ENCODE measurements at regions not wholly inside any gene's neighbourhood (a gene's known extent, or its start where the extent isn't known, plus 50 kb on each side); places are given as distances from the start of the nearest gene placed in this dataset.

DNA sequence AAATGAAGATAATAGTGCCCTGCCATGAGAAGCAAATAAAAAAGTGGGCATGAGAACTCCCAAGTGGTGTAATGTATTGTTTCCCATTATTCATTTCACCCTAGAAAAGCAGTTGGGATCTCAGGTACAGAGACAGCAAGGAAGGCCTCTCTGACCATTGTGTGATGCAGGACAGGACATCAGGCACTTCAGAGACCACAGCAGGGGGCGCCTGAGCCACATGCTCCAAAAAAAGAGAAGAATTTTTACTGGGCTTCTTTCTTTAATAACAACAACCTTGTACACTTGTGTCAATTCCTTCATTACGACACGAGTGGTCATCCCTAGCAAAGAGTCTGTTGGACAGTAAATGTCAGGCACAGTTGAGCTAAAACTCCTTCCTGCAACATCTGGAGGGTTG lies 533.3 kb downstream of the OMA1 start:
- DNase-seq (ENCODE audit: extremely low read depth in 1 of 2, low read depth in 1 of 2) = no peak

DNA sequence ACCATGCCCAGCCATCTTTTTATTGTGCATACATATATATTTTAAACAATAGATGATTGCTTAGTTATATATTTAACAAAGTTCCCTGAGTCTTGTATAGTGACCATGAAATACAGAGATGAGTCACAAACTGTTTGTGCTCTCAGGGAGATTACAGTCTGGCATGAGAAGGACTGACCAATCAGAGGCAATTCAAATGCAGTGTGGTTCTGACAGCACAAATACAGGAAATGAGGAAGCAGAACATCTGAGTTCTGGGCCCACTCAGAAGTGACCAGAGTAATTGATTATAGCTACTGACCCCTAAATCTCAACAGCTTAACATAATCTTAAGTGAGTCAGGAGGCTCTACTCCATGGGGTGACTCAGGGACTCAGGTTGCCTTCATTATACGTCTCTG lies 534.5 kb downstream of the OMA1 start:
- DNase-seq (ENCODE audit: extremely low read depth in 1 of 2, low read depth in 1 of 2) = no peak

DNA sequence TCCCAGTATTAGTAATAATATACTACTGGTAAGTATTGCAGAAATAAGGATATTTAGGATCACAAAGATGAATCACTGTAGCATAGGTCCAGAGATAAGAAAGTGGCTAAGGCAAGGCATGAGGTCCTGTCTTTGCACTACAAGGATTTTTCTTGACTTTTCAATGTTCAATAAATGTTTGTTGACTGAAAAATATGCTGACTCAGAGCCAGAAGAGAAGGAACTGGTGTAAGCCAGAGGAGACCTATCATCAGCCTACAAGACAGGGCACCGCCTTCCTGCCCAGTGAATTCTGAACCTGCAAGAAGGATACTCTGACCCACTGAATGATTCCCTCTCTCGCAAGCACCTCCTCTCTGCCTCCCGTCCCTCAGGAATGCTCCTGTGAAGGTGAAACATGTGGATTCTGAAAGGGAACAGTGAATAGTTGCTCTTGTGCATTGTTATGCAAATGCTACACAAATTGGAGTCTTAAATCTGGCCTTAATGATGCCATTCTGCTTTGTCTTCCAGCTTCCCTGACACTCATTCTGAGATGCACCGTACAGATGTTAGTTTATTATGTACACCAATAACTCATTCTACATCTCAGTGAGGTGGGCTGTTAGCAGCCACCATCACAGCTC lies 540.0 kb downstream of the OMA1 start:
- no peak for DNase-seq (ENCODE audit: extremely low read depth in 1 of 2, low read depth in 1 of 2)

DNA sequence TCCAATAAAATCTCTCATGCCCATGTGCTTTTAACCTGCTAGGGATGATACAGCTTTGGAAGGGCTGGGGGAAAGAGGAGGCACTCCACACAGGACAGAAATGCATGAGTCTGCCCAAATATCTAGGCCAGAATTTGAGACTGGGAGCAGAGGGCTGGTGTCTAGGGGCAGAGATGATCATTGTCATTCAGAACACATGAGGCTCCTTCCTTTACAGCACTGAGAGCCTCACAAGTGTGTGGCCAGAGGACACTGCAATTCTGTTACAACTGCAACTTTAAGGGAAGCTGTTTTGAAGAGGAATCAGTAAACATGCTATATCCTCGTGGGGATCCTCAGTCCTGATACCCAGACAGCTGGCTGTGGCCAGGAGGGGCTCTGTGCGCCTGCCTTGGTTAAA lies 541.3 kb downstream of the OMA1 start:
- DNase-seq (ENCODE audit: extremely low read depth in 1 of 2, low read depth in 1 of 2) = no peak

DNA sequence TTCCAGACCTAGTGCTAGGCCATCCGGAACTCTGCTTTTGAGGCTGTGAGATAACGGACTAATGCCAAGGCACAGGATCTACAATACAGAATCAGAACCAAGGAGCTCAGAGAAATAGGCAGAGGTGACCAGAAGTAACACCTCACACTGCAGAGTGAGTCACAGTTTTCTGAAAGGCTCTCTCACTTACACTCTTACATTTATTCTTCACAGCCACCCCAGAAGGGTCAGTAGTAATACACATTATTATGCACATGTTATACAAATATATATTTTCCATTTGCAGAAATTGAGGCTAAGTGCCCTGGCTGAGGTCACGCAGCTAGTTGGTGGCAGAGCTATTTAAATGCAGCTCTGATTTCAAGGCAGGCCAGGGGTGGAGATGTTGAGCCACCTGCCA lies 542.5 kb downstream of the OMA1 start:
- no peak for DNase-seq (ENCODE audit: extremely low read depth in 1 of 2, low read depth in 1 of 2)

DNA sequence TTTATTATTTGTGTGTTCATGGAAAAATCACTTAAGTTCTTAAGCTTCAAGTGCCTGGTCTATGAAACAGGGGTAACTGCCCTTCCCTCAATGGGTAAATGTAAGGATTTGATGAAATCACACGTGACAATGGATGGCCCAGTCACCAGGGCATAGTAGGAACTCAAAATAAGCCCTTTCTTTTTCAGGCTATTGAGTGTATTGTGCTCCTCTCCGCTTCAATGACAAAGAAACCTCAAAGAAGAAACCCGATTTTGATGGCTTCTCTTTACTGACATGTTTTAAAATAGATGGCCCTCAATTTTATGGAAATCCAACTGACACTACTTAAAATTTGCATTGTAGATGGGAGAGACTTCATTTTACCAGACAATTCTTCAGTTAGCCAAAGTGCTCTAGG lies 543.5 kb downstream of the OMA1 start:
- DNase-seq (ENCODE audit: extremely low read depth in 1 of 2, low read depth in 1 of 2) = no peak

DNA sequence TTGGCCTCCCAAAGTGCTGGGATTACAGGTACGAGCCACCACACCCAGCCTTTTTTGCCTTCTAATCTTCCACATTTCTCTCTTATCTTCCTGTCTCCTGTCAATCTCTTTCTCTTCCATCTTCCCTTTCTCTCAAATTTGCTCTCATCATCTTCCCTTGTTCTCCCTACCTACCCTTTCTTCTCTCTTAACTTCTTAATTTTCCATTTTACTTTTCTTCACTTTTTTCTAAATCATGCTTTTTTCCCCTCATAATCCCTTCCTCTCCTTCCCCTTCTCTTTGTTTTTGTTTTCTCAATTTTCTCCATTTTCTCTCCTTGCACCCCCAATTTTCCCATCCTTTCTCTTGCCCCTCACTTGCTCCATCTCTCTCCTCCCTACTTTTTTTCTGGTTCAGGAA lies 545.7 kb downstream of the OMA1 start:
- DNase-seq (ENCODE audit: extremely low read depth in 1 of 2, low read depth in 1 of 2) = no peak

DNA sequence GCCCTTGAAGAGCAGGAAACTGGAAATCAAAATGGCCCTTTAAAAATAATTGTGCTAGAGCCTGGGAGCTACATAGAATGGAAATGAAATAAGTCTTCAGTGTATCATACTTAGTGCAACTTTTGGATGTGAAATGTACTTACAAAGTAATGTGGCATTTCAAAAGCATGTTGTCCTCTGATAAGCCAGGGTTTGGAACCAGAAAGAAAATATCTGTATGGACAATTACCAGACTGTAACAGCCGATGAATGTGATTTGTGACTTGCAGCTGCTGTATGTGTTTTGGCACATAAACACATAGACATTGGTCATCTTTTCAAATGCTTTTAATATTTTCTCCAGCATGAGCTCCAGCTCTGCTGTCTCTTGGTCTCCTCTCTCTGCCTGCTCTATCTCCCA lies 546.4 kb downstream of the OMA1 start:
- no peak for DNase-seq (ENCODE audit: extremely low read depth in 1 of 2, low read depth in 1 of 2)

DNA sequence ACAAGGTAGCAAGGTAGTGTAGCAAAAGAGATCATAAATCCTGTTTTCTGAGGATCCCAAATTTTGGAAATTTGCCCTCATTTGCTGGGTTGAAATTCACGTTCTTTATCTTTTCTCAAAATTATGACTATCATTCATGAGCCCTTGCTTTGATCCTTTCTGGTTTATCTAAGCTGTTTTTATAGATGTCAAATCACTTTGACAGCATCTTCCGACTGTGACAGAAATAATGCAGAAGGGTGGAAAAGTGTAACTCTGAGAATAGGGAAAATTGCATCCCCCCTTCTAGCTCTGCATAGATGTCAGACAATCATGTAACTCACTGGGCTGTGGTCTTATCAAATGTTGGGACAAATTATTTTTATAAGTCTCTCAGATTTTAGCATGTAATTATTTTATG lies 550.1 kb downstream of the OMA1 start:
- DNase-seq (ENCODE audit: extremely low read depth in 1 of 2, low read depth in 1 of 2) = no peak

DNA sequence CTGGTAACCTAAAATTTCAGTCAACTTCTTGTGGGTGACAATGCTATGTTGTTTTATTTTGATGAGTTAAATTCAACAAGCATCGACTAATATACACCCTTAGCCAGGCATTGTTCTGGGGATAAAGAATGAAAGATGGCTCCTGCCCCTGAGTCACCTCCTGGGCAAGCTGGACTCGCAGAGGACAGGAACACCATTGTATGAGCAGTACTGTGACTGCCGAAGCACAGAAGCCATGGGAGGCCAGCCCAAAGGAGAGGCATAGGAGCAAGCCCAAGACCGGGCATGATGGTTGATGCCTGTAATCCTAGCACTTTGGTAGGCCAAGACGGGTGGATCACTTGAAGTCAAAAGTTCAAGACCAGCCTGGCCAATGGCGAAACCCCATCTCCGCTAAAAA lies 555.2 kb downstream of the OMA1 start:
- DNase-seq (ENCODE audit: extremely low read depth in 1 of 2, low read depth in 1 of 2) = no peak

DNA sequence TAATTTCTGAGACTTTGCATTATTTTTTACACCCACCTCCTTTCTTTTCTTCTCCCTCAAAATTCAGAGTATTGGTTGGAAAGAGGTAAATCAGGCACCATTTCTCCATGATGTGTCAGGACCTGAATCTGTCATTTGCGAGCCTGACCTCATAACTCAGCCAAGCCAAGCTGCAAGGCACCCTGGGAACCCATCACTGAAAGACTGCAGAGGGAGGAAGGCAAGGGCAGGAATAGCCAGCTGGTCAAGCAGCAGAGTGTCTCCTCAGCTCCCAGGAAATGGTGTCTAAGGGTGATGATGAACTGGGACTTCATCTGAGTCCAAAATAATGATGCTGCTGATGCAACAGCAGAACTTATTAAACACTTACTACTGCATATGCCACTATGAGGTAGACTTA lies 556.6 kb downstream of the OMA1 start:
- no peak for DNase-seq (ENCODE audit: extremely low read depth in 1 of 2, low read depth in 1 of 2)

DNA sequence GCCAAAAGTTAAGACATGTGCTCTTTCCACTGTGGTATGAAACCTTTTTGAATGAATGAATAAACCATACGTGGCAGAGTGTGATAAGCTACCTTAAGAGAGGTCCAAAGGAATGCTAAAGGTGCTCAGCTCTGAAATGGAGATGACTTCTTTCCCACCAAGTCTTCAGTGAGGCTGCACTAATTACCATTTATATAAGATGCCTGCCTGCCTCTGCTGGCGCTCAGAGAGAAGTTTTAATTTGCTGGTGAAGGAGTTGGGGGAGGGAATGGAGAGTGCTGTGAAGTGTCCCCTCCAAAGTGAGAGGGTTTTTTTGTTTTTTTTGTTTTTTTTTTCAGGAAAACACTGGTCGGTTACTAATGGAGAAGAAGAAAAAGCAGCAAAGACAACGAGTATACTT lies 559.0 kb downstream of the OMA1 start:
- DNase-seq (ENCODE audit: extremely low read depth in 1 of 2, low read depth in 1 of 2) = no peak

DNA sequence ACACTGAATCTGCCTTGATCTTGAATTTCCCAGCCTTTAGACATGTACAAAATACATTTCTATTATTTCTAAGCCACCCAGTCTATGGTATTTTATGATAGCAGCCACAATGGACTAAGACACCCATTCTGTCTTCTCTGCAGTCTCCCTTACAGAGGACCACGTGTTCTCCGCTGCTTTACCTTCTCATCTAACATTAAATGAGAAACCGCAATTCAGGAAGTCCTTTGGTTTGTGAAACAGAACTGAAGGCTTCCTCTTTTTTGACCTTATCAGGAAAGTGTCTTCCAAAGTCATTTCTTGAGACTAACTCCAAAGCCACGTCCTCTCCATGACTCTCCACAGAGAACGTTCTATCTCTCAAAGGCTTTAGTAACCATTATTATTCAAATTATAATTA lies 560.1 kb downstream of the OMA1 start:
- DNase-seq (ENCODE audit: extremely low read depth in 1 of 2, low read depth in 1 of 2) = no peak

DNA sequence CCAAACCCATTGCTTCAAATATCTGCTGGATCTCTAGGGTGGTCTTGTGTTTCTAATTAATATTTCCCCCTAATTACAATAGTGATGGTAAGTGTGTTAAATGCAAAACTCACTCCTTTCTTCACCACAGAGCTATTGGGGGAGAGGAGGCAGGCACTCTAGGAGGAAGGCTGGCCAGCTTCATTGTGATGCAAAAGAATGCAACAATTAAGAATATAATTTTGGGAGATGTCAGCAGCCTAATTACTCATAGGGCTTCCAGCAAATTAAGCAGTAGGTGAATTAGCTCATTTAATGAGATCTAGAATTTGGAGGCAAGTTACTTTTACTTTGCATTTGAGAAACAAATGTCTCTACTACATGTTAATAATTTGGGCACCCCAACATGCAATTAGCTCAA lies 560.4 kb upstream of the DAB1 start:
- DNase-seq (ENCODE audit: extremely low read depth in 1 of 2, low read depth in 1 of 2) = no peak

DNA sequence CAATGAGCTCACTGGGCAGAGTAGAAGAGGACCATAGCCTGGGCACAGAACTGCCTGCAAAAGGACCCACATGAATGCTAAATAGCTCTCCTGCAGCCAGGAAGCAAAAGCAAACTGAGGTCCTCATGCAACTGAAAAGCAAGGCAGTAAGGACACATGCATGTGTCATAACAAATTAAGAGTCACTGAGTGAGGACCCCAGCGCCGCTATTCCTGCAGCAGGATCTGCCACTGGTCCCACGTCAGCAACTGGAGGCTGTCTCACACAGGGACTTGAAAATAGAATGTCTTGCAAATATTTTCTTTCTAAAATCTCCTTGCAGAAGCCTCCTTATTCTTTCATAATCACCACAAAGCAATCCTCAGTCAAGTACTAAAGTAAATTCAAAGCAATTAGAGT lies 559.6 kb upstream of the DAB1 start:
- DNase-seq (ENCODE audit: extremely low read depth in 1 of 2, low read depth in 1 of 2) = no peak

DNA sequence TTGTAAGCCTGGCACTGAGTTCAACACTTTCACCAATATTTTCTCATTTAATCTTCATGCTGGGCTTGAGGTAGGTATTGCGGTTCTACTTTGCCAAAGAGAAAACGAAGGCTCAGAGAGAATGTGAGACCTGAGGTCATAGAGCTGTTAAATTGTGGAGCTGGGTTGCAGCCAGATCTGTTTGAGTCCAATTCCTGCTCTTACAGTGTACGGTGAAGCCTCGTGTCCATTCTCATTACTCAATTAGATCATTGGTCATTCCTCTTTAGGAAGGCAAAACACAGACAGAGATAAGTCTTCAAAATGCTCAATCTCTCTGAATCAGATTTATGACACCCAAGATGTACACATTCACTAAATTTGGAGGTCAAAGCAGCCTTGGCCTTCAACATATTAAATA lies 559.0 kb upstream of the DAB1 start:
- DNase-seq (ENCODE audit: extremely low read depth in 1 of 2, low read depth in 1 of 2) = no peak

DNA sequence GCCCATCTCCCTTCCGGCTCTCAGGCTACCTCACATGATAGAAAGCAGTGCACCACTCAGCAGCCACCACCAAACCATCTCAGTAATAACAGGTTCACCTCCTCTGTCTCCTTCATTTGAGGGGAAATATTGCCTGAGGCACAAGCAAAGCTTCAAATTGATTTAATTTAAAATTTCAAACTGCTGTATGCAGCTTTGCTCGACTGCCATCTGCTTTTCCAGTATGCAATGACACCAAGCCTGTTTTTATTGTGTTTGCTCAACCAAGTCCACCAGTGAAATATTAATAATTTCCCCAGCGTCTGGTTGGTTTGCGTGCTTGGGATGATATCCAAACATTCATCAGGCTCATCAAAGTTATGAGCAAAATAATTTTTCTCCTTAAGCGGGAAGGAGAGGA lies 552.4 kb upstream of the DAB1 start:
- no peak for DNase-seq (ENCODE audit: extremely low read depth in 1 of 2, low read depth in 1 of 2)

DNA sequence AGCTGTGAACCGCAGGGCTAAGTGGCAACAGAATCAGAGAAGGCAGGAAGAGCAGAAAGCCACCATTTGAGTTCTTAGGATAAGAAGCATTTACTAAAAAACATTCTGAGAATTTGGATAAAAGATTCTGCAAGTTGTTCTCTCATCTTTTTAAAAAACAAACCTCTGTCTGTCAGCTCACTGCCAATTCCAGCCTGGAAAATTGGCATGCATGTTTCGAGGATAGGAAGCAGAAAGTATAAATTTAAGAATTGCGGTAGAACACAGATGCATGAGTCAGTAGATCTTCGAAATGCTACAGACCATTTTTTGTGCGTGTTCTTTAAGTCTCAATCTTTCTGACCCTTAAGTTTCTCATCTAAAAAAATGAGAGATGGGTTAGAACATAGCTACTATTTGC lies 544.5 kb upstream of the DAB1 start:
- DNase-seq (ENCODE audit: extremely low read depth in 1 of 2, low read depth in 1 of 2) = no peak

DNA sequence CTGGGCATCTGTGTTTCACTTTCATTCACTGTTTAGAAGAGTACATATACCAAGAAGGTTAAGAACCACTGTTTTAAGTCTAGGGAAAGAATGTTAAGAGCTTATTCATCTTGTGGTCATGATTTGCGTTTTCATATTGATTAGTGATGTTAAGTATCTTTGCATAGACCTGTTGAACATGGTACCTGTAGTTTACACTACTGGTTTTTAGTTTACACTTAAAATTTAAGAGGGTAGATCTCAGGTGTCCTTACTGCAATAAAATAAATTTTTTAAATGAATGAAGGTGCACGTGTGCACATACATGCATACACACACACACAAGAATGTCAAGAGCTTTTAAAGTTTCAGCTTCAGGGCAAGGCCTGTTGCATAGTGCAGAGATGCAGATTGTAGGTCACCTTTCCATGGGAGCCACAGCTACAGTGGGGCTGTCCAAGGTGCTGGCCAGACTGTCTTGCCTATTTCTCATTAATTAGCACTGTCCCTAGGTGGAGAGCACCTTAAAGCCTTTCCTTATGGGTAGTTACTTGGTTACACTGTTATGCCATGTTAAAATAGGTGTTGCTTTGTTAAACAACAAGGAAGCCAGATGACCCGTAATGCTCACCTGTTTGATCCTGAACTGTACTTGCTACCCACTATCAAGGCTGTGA lies 543.0 kb upstream of the DAB1 start:
- DNase-seq (ENCODE audit: extremely low read depth in 1 of 2, low read depth in 1 of 2) = no peak

DNA sequence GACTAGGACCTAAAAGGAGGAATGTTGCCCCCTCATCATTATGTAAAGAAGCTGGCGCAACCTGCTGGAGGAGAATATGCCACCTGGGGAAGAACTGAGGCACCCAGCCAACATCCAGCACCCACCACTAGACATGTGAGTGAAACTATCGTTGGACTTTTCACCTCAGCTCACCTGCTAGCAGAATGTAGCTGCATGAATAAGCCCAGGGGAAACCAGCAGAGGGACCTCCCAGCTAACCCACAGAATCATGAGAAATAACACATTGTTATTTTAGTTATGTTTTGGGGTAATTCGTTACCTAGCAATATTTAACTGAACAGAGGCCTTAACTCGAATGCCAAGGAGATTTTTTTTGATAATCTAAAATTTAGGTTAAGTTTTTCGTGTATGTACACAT lies 542.5 kb upstream of the DAB1 start:
- DNase-seq (ENCODE audit: extremely low read depth in 1 of 2, low read depth in 1 of 2) = no peak

DNA sequence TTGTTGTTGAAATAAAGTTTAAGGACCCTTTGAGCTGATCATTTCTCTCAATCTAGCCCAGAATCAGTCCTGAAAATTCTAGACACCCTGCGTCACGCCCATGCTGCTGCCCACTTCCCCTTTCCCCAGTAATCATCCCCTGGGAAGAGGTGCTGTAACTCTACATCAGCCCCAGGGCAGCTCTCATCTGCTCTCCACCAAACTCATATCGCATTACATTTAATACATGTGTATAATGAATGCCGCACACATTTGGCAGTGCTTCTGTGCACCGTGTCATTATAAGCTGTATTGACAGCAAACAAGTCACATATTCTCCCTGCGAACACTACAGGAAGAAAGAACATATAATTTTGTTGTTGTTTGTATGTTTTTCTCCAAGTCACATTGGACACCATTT lies 539.7 kb upstream of the DAB1 start:
- no peak for DNase-seq (ENCODE audit: extremely low read depth in 1 of 2, low read depth in 1 of 2)

DNA sequence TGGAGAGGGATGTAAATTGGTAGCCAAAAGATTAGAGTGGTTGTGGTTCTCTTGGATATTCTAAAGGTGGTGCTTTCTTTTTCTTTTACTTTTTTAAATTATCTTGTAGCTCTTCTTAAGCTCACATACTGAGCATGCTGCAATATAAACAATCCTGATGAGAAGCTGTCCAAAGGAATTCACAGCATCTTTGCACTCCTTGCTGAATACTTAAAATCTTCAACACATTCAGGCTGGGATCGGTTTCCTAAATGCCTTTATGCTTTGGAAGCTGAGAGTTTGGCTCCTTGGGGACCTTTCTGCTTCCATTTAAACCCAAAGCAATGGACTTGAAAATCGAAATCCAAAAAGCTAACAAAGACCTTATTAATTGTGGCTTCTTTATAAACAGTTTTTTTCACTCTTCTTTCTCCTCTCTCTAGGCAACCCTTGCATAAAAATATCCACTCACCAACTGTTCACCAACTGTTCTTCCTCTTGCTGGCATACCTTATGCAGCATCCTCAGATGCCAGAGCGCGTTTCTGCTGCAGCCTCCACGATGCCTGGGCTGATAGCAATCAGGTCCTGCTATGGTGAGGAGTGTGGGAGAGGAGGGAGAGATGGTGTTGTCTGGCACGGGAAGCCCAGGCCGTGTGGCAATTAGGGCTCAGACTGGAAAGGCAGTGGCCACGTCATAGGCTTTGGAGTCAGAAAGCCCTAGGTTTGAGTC lies 535.8 kb upstream of the DAB1 start:
- DNase-seq (ENCODE audit: extremely low read depth in 1 of 2, low read depth in 1 of 2) = no peak

DNA sequence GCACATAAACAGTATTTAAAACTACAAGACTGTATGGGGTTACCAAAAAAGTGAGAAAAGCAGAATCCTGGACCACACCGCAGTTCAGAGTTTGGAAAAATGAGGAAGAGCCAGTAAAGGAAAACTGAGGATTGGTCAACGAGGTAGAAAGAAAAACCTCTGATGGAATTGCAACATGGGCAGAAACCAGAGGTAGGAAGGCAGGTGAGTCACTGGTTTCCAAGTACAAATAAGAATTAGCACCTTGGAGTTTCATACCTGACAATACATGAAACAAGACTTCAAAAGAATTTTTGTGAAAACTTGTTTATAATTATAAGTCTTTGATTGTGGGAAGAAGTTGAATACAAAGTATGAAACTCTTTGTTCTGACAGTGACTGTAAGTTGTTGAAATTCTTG lies 533.7 kb upstream of the DAB1 start:
- no peak for DNase-seq (ENCODE audit: extremely low read depth in 1 of 2, low read depth in 1 of 2)
